ENCODE measurements at regions not wholly inside any gene's neighbourhood (a gene's known extent, or its start where the extent isn't known, plus 50 kb on each side); places are given as distances from the start of the nearest gene placed in this dataset.
A peak's percentile ranks its signal among the peaks of the same experiment; 100 is the strongest.

- H3K4me3 ChIP-seq (ENCODE audit: low read depth, low read length), result no peak overlapping the region
- DNase-seq (ENCODE audit: low read depth), result no peak
- TF ChIP-seq CTCF (IDR thresholded peaks at IDR 0.05; ENCODE audit: low read depth, low read length) (no peak), MYC (IDR thresholded peaks at IDR 0.05; ENCODE audit: low read depth, low read length) (no peak), POLR2A (IDR thresholded peaks at IDR 0.05; ENCODE audit: extremely low read depth, insufficient read length) (no peak), MAX (IDR thresholded peaks at IDR 0.05; ENCODE audit: low read depth, low read length) (no peak)
Measured at GRCh38 chr4:120636120-120636630, 286.4 kb downstream of the PRDM5 start.

- TF ChIP-seq MAX (IDR thresholded peaks at IDR 0.05; ENCODE audit: low read depth, low read length) (no peak), CTCF (IDR thresholded peaks at IDR 0.05; ENCODE audit: low read depth, low read length) (no peak), POLR2A (IDR thresholded peaks at IDR 0.05; ENCODE audit: extremely low read depth, insufficient read length) (no peak), MYC (IDR thresholded peaks at IDR 0.05; ENCODE audit: low read depth, low read length) (no peak)
- no peak for DNase-seq (ENCODE audit: low read depth)
- H3K4me3 ChIP-seq (ENCODE audit: low read depth, low read length), result no peak overlapping the region
Measured at GRCh38 chr4:120633810-120634209, 288.7 kb downstream of the PRDM5 start.

DNA sequence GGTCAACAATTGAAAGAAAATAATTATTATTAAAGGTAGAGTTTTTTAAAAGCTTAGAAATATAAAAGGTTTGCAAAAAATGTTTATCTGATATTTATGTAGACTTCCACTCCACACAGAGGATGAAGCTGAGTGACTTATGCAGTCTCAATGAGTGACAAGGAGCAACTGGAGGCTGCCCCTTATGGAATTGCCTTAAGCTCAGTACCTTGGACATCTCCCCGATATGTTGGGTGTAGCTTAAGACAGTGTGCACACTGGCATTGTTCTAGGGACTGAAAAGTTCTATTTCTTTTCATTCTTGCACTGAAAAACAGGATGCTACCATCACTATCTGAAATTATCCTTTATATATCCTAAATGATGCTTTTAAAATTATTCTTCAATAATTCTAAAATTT lies 292.1 kb downstream of the PRDM5 start:
- no peak overlapping the region for H3K4me3 ChIP-seq (ENCODE audit: low read depth, low read length)
- peak; percentile 5 for DNase-seq (ENCODE audit: low read depth)
- TF ChIP-seq POLR2A (IDR thresholded peaks at IDR 0.05; ENCODE audit: extremely low read depth, insufficient read length), result no peak

DNA sequence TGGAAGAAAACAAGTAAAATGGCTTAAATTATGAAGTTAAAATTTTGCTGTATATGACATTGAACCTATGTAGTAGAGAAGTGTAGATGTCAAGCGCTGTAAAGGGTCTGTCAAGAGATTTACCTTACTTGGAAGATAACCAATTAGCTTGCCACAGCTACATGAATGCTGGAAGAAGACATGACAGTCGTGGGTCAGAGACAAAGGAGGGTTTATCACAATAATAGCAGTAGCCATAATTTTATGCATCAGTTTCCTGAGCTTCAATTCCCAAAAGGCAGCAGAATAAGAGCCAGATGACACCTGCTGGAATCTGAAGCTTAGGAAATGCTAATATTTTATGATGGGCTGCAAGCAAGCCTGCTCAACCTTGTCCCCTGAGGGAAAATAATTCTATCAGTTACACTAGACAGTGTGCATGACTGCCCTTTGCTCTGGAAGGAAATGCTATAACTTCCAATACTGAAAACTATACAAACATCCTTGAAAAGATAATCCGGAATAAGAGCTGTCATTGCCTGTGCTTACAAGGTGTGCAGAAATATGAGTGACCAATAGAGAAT lies 292.9 kb downstream of the PRDM5 start:
- DNase-seq (ENCODE audit: low read depth), result no peak
- TF ChIP-seq POLR2A (IDR thresholded peaks at IDR 0.05; ENCODE audit: extremely low read depth, insufficient read length), result no peak
- TF ChIP-seq MAX (IDR thresholded peaks at IDR 0.05; ENCODE audit: low read depth, low read length), result no peak
- no peak for TF ChIP-seq MYC (IDR thresholded peaks at IDR 0.05; ENCODE audit: low read depth, low read length)
- TF ChIP-seq CTCF (IDR thresholded peaks at IDR 0.05; ENCODE audit: low read depth, low read length), result no peak
- no peak overlapping the region for H3K4me3 ChIP-seq (ENCODE audit: low read depth, low read length)

DNA sequence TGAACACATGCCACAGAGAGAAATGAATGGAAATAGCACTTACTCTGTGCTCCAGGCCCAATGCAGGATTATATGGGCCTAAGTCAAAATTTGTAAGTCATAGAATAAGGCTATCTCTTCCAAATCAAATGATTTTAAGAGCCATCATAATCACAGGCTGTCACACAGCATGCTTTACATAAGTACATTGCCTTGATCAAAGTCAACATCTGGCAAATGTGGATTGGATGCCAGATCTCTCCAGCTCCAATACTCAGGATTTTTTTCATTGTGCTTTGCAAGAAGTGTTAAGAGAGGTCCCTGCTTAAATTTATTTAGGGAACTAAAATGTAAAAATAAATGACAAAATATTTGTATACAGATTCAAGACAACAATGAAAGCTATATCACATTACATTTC lies 299.9 kb downstream of the PRDM5 start:
- no peak for DNase-seq (ENCODE audit: low read depth)
- H3K4me3 ChIP-seq (ENCODE audit: low read depth, low read length), result no peak overlapping the region
- TF ChIP-seq POLR2A (IDR thresholded peaks at IDR 0.05; ENCODE audit: extremely low read depth, insufficient read length), result no peak

DNA sequence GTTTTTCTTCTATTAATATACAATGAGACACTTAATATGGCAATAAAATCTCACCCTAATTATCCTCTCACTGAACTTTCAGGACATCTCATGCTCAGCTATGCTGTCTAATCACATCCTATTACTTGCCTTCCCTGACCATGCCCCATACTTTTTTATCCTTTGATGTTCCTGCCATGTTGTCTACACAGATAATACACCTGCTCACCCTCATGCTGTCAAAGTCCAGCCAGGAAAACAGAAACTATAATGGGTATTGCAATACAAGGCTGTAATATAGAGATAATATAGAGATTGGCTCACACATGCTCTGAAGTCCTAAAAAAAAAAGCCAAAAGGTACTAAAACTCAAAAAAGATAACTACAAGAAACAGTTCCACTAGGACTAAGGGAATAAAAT lies 305.4 kb downstream of the PRDM5 start:
- TF ChIP-seq MAX (IDR thresholded peaks at IDR 0.05; ENCODE audit: low read depth, low read length) (no peak), MYC (IDR thresholded peaks at IDR 0.05; ENCODE audit: low read depth, low read length) (no peak), CTCF (IDR thresholded peaks at IDR 0.05; ENCODE audit: low read depth, low read length) (no peak), POLR2A (IDR thresholded peaks at IDR 0.05; ENCODE audit: extremely low read depth, insufficient read length) (no peak)
- no peak for DNase-seq (ENCODE audit: low read depth)
- no peak overlapping the region for H3K4me3 ChIP-seq (ENCODE audit: low read depth, low read length)

GRCh38 chr4:120616041-120616440 lies 306.5 kb downstream of the PRDM5 start:
- DNase-seq (ENCODE audit: low read depth), result no peak
- no peak for TF ChIP-seq CTCF (IDR thresholded peaks at IDR 0.05; ENCODE audit: low read depth, low read length)
- no peak for TF ChIP-seq MYC (IDR thresholded peaks at IDR 0.05; ENCODE audit: low read depth, low read length)
- no peak for TF ChIP-seq POLR2A (IDR thresholded peaks at IDR 0.05; ENCODE audit: extremely low read depth, insufficient read length)
- no peak for TF ChIP-seq MAX (IDR thresholded peaks at IDR 0.05; ENCODE audit: low read depth, low read length)
- H3K4me3 ChIP-seq (ENCODE audit: low read depth, low read length), result no peak overlapping the region
